ENCODE measurements at regions not wholly inside any gene's neighbourhood (a gene's known extent, or its start where the extent isn't known, plus 50 kb on each side); places are given as distances from the start of the nearest gene placed in this dataset.

- peak; percentile 88 for TF ChIP-seq MAFK (IDR thresholded peaks at IDR 0.05; ENCODE audit: partially characterized antibody)
- no peak for TF ChIP-seq KDM1A (IDR thresholded peaks at IDR 0.05; ENCODE audit: low read depth)
- TF ChIP-seq USF2 (IDR thresholded peaks at IDR 0.05): no peak
- no peak for TF ChIP-seq FOSL2 (IDR thresholded peaks at IDR 0.05)
- TF ChIP-seq FOSL2 (CRISPR knock-in tag; IDR thresholded peaks at IDR 0.05): 0 out of 2 replicates have a peak, but pooled peaks have one; percentile 14
- TF ChIP-seq MAX (IDR thresholded peaks at IDR 0.05): no peak
- Histone ChIP-seq H3K4me1 (no peaks in the 10 kb centered on the region), H3K4me2 (no peak overlapping the region), H3K9me3 (no peaks in the 10 kb centered on the region), H3K4me3 (no peak overlapping the region), H3K27ac (no peak overlapping the region)
- no peak for DNase-seq (ENCODE audit: low read depth in 1 of 2, low spot score in 1 of 2)
- ChIA-PET POLR2A (no interaction called here), CTCF (interaction anchor here (0.7 to 2.6 kb wide), 5 partner anchors 9 to 684 kb away, joined by 3 to 7 read pairs (median 3); no protein-coding TSS in a partner anchor)
- WGBS (ENCODE audit: missing lambda C conversion rate): 29% methylated on average over 1 of the region's 1 CpG
- peak in 1 of 2 experiments; percentile 44; a peak in 2 of 6 replicates for ATAC-seq
- FAIRE-seq: no peak
Observed at GRCh38 chr17:63356337-63356757, 89.8 kb downstream of the CYB561 start.

- FAIRE-seq (no peak), ATAC-seq (no peak; a peak in 1 of 6 replicates), DNase-seq (ENCODE audit: low read depth in 1 of 2, low spot score in 1 of 2) (peak in 1 of 2 experiments; percentile 21)
- Histone ChIP-seq H3K4me2 (no peak overlapping the region), H3K4me1 (no peaks in the 10 kb centered on the region), H3K9me3 (no peaks in the 10 kb centered on the region), H3K4me3 (no peak overlapping the region), H3K27ac (no peak overlapping the region)
- ChIA-PET CTCF (interaction anchor here (1.0 to 2.6 kb wide), 3 partner anchors 31 to 686 kb away, joined by 3 to 7 read pairs (median 5); no protein-coding TSS in a partner anchor), POLR2A (no interaction called here)
- 73% methylated on average over 6 of the region's 6 CpGs for WGBS (ENCODE audit: missing lambda C conversion rate)
- no peak for TF ChIP-seq E2F6 (IDR thresholded peaks at IDR 0.05; ENCODE audit: borderline replicate concordance, low read depth)
- no peak for TF ChIP-seq NFE2L2 (conservative IDR thresholded peaks at IDR 0.05; ENCODE audit: low read length)
- no peak for TF ChIP-seq HEYL (CRISPR knock-in tag; IDR thresholded peaks at IDR 0.05)
- no peak for TF ChIP-seq ATOH8 (CRISPR knock-in tag; IDR thresholded peaks at IDR 0.05; ENCODE audit: low read depth)
- TF ChIP-seq FOSL2 (IDR thresholded peaks at IDR 0.05): no peak
- no peak for TF ChIP-seq FOSL2 (CRISPR knock-in tag; IDR thresholded peaks at IDR 0.05)
- no peak for TF ChIP-seq SREBF2 (IDR thresholded peaks at IDR 0.05)
- TF ChIP-seq CBX8 (IDR thresholded peaks at IDR 0.05): no peak
- no peak for TF ChIP-seq POLR2A (IDR thresholded peaks at IDR 0.05; ENCODE audit: low read length)
- TF ChIP-seq PBX3 (IDR thresholded peaks at IDR 0.05): no peak
- TF ChIP-seq PHF8 (IDR thresholded peaks at IDR 0.05; ENCODE audit: borderline replicate concordance, low read depth): no peak
- no peak for TF ChIP-seq EP300 (IDR thresholded peaks at IDR 0.05)
- no peak for TF ChIP-seq NR3C1 (IDR thresholded peaks at IDR 0.05)
- TF ChIP-seq JUN (IDR thresholded peaks at IDR 0.05): no peak
- no peak for TF ChIP-seq KDM5A (IDR thresholded peaks at IDR 0.05)
- no peak for TF ChIP-seq HES2 (IDR thresholded peaks at IDR 0.05)
- no peak for TF ChIP-seq KDM1A (IDR thresholded peaks at IDR 0.05; ENCODE audit: low read depth)
- no peak for TF ChIP-seq JUNB (IDR thresholded peaks at IDR 0.05)
Observed at GRCh38 chr17:63358111-63358839, 87.8 kb downstream of the CYB561 start.

- no peak for FAIRE-seq
- Histone ChIP-seq H3K4me2 (no peak overlapping the region), H3K4me3 (no peak overlapping the region), H3K9me3 (no peaks in the 10 kb centered on the region), H3K27ac (no peak overlapping the region), H3K4me1 (no peaks in the 10 kb centered on the region)
- WGBS (ENCODE audit: missing lambda C conversion rate): 90% methylated on average over 3 of the region's 3 CpGs
- ChIA-PET CTCF (interaction anchor here (1.0 kb wide), 1 partner anchor 48 kb away, joined by 3 read pairs; no protein-coding TSS in a partner anchor), POLR2A (no interaction called here)
- no peak for DNase-seq (ENCODE audit: low read depth in 1 of 2, low spot score in 1 of 2)
- ATAC-seq: no peak
- TF ChIP-seq PBX3 (IDR thresholded peaks at IDR 0.05): no peak
- no peak for TF ChIP-seq RNF2 (IDR thresholded peaks at IDR 0.05; ENCODE audit: borderline replicate concordance, low read depth)
- no peak for TF ChIP-seq HEYL (CRISPR knock-in tag; IDR thresholded peaks at IDR 0.05)
- no peak for TF ChIP-seq ZFP36 (IDR thresholded peaks at IDR 0.05; ENCODE audit: borderline replicate concordance, partially characterized antibody)
- no peak for TF ChIP-seq JUN (IDR thresholded peaks at IDR 0.05)
- TF ChIP-seq TP53 (CRISPR knock-in tag; IDR thresholded peaks at IDR 0.05): no peak
- TF ChIP-seq BCL3 (IDR thresholded peaks at IDR 0.05): no peak
- no peak for TF ChIP-seq FOSL2 (IDR thresholded peaks at IDR 0.05)
- no peak for TF ChIP-seq FOSL2 (CRISPR knock-in tag; IDR thresholded peaks at IDR 0.05)
- no peak for TF ChIP-seq KDM1A (IDR thresholded peaks at IDR 0.05; ENCODE audit: low read depth)
- TF ChIP-seq E2F6 (IDR thresholded peaks at IDR 0.05; ENCODE audit: borderline replicate concordance, low read depth): no peak
Observed at GRCh38 chr17:63358956-63359355, 87.2 kb downstream of the CYB561 start.

Measured in A549 (cell line).